HEK293 (cell line): ENCODE measurements at regions not wholly inside any gene's neighbourhood (a gene's known extent, or its start where the extent isn't known, plus 50 kb on each side); places are given as distances from the start of the nearest gene placed in this dataset.
"Not testable (repeated sequence)": the region's sequence is repeated elsewhere in the genome, so short reads cannot be mapped to it uniquely, and the experiment has no call there.

Source experiments
- PATZ1 ChIP-seq: fragments of 450-650 bp; formaldehyde crosslinking; IDR thresholded peaks from 2 replicates; pipeline ENCODE4 v1.5.1; 2016; ENCODE audit warnings: missing biosample characterization, missing genetic modification characterization
- SETDB1 ChIP-seq: IDR thresholded peaks from one replicate; pipeline ENCODE4 v1.6.1; 2017; ENCODE audit warnings: mild to moderate bottlenecking, low read length, moderate library complexity, mixed read lengths; ENCODE audit not compliant: insufficient read length
- ZBTB6 ChIP-seq: fragments of 450-650 bp; formaldehyde crosslinking; IDR thresholded peaks from 2 replicates; pipeline ENCODE4 v1.5.1; 2017; ENCODE audit warnings: missing biosample characterization, missing genetic modification characterization
- ZNF513 ChIP-seq: fragments of 450-650 bp; IDR thresholded peaks from 2 replicates; pipeline ENCODE4 v1.5.1; 2018; ENCODE audit warnings: missing biosample characterization, missing genetic modification characterization
- ZNF76 ChIP-seq: fragments of 450-650 bp; formaldehyde crosslinking; IDR thresholded peaks from 2 replicates; pipeline ENCODE4; 2016; ENCODE audit warnings: low read depth, missing biosample characterization, missing genetic modification characterization, borderline replicate concordance

GRCh38 chr9:63708285-63708684 is 1576.7 kb downstream of the FOXD4L5 start:
- not testable (repeated sequence) for TF ChIP-seq ZNF76 (tag by site-specific recombination); ZNF513 (tag by site-specific recombination); PATZ1 (tag by site-specific recombination); SETDB1; ZBTB6 (tag by site-specific recombination)
